ENCODE measurements at regions not wholly inside any gene's neighbourhood (a gene's known extent, or its start where the extent isn't known, plus 50 kb on each side); places are given as distances from the start of the nearest gene placed in this dataset.

GRCh38 chr12:115208098-115208497 is 524.1 kb upstream of the TBX3 start:
- TF ChIP-seq, protein P1, sequence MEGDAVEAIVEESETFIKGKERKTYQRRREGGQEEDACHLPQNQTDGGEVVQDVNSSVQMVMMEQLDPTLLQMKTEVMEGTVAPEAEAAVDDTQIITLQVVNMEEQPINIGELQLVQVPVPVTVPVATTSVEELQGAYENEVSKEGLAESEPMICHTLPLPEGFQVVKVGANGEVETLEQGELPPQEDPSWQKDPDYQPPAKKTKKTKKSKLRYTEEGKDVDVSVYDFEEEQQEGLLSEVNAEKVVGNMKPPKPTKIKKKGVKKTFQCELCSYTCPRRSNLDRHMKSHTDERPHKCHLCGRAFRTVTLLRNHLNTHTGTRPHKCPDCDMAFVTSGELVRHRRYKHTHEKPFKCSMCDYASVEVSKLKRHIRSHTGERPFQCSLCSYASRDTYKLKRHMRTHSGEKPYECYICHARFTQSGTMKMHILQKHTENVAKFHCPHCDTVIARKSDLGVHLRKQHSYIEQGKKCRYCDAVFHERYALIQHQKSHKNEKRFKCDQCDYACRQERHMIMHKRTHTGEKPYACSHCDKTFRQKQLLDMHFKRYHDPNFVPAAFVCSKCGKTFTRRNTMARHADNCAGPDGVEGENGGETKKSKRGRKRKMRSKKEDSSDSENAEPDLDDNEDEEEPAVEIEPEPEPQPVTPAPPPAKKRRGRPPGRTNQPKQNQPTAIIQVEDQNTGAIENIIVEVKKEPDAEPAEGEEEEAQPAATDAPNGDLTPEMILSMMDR (conservative IDR thresholded peaks at IDR 0.05), result no peak
- no peak for TF ChIP-seq ZFX (IDR thresholded peaks at IDR 0.05)

Measured in C4-2B (cell line).